GM19372 (cell line): ENCODE measurements at regions not wholly inside any gene's neighbourhood (a gene's known extent, or its start where the extent isn't known, plus 50 kb on each side); places are given as distances from the start of the nearest gene placed in this dataset.
"Not testable (repeated sequence)": the region's sequence is repeated elsewhere in the genome, so short reads cannot be mapped to it uniquely, and the experiment has no call there.

Experiments
- ATAC-seq: cut with Tn5 transposase; IDR thresholded peaks from one replicate; pipeline ENCODE4 v1.9.1; 2021; ENCODE audit warnings: mild to moderate bottlenecking, low read depth, moderate library complexity; ENCODE audit not compliant: unreplicated experiment

DNA sequence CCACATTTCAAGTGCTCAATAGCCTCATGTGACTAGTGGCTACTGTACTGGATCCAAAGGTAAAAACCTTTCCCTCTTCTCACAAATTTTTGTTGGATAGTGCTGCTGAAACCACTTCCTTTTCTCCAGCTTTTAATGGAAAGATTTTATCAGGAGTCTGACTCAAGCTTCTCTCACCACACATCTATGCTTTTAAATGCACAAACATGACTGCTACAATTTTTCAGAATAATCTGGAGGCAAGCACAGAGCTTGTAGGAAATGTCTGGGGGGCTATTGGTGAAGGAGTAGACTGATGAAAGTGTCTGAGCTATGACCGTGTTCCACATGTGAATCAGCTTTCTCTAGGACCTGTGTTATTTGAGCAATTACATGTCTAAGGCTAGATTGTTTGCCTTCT, 101.1 kb upstream of the FAT3 start:
- no peak for ATAC-seq

GRCh38 chr11:92122561-92122960, 102.1 kb upstream of the FAT3 start:
- no peak for ATAC-seq

GRCh38 chr11:92111287-92111686, 113.3 kb upstream of the FAT3 start:
- no peak for ATAC-seq

GRCh38 chr11:92109466-92109865, 115.2 kb upstream of the FAT3 start:
- no peak for ATAC-seq

- no peak for ATAC-seq
Observed at GRCh38 chr11:92107331-92107730, 117.3 kb upstream of the FAT3 start.

DNA sequence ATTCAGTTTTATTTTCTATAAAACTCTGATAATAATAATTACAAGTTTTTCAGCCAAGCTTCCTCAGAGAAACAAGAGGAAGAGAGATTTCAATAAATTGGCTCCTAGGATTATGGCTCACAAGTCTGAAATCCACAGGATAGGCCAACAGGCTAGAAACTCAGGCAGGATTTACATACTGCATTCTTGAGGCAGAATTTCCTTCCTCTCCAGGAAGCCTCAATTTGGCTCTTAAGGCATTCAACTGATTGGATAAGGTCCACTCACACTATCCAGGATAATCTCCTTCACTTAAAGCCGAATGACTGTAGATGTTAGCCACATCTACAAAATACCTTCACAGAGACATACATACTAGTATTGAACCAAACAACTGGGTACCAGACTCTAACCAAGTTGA, 120.3 kb upstream of the FAT3 start:
- ATAC-seq = no peak

GRCh38 chr11:92101920-92102319, 122.7 kb upstream of the FAT3 start:
- ATAC-seq = no peak

- no peak for ATAC-seq
Observed at GRCh38 chr11:92099183-92099582, 125.4 kb upstream of the FAT3 start.

DNA sequence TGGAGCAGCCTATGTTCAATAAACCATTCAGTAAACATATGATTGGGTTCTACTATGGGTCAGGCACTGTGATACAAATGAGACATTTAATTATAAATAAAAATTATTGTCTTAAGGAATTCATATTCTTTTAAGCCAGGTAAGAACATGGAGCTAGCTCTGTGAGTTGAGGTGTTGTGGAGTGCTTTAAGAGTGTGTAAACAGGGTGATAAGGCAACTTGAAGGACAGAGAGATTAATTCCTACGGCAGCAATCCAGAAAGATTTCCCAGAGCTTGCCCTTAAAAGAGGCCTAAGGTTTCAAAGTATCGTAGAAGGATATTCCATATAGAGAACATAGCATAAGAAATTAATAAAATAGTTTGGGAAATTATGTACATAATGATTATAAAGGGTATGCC, 126.4 kb upstream of the FAT3 start:
- ATAC-seq = no peak

- no peak for ATAC-seq
Observed at GRCh38 chr11:92087725-92088537, 136.7 kb upstream of the FAT3 start.

DNA sequence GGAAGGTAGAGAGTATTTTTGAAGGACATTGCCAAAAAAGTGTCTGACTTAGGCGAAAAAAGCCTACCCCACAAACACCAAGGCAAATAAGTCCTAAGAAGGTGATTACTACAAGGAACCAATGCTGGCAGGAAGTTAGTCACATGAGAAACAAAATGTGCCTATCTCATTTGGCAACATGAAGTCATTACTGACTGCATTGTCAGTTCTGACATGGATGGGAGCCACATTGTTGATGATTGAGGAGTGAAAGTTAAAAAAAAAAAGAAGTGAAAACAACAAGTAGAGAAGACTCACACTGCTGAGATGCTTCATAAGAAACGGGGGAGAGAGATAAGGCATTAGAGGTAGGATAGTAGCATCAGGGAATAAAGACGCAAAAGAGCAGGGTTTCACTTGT, 141.5 kb upstream of the FAT3 start:
- no peak for ATAC-seq

- no peak for ATAC-seq
Observed at GRCh38 chr11:92082652-92083051, 142.0 kb upstream of the FAT3 start.

- ATAC-seq = not testable (repeated sequence)
Observed at GRCh38 chr11:92074498-92074897, 150.1 kb upstream of the FAT3 start.

DNA sequence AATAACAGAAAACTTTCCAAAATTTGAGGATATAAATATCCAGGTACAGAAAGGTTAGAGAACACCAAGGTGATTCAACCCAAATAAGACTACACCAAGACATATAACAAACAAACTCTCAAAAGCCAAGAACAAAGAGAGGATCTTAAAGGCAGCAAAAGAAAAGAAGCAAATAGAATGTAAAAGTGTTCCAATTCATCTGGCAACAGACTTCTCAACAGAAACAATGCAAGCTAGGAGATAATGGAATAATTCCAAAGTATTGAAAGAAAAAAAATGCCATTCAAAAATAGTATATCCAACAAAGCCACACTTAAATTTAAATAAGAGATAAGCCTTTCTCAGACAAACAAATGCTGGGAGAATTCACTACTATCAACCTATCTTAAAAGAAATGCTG, 153.0 kb upstream of the FAT3 start:
- no peak for ATAC-seq

GRCh38 chr11:92070026-92070889, 154.4 kb upstream of the FAT3 start:
- no peak for ATAC-seq

GRCh38 chr11:92067016-92067415, 157.6 kb upstream of the FAT3 start:
- no peak for ATAC-seq

GRCh38 chr11:92061456-92062062, 163.1 kb upstream of the FAT3 start:
- ATAC-seq = no peak

GRCh38 chr11:92057849-92058442, 166.7 kb upstream of the FAT3 start:
- ATAC-seq = no peak

GRCh38 chr11:92053216-92053615, 171.4 kb upstream of the FAT3 start:
- ATAC-seq = no peak

GRCh38 chr11:92050305-92050704, 174.3 kb upstream of the FAT3 start:
- ATAC-seq = no peak

- ATAC-seq = no peak
Observed at GRCh38 chr11:92048415-92048814, 176.2 kb upstream of the FAT3 start.
